OCI-LY1 (cell line): ENCODE measurements at regions not wholly inside any gene's neighbourhood (a gene's known extent, or its start where the extent isn't known, plus 50 kb on each side); places are given as distances from the start of the nearest gene placed in this dataset.

Source experiments
- H2AFZ ChIP-seq: fragments of 200-600 bp; sonication (generic), shearing (Covaris generic); 2 replicates; pipeline ENCODE4 v1.6.0; 2014; ENCODE audit warnings: antibody characterized with exemption, mild to moderate bottlenecking, low read length
- H3F3A ChIP-seq: fragments of 200-600 bp; sonication (generic), shearing (Covaris generic); 2 replicates; pipeline ENCODE4 v1.6.0; 2014; ENCODE audit warnings: mild to moderate bottlenecking, antibody characterized with exemption, low read length, moderate library complexity; ENCODE audit not compliant: insufficient read depth
- H3K27ac ChIP-seq: fragments of 200-600 bp; sonication (generic); 2 replicates; pipeline ENCODE4 v1.5.1; 2014; ENCODE audit warnings: low read length, mixed run types, mild to moderate bottlenecking, low read depth; ENCODE audit not compliant: poor library complexity, severe bottlenecking
- H3K27me3 ChIP-seq: fragments of 200-600 bp; sonication (generic); 2 replicates; pipeline ENCODE4 v1.6.0; 2014; ENCODE audit warnings: antibody characterized with exemption, mild to moderate bottlenecking, low read length, moderate library complexity; ENCODE audit not compliant: insufficient read depth
- H3K36me3 ChIP-seq: fragments of 200-600 bp; sonication (generic); 2 replicates; pipeline ENCODE4 v1.6.1; 2014; ENCODE audit warnings: mild to moderate bottlenecking, antibody characterized with exemption, low read length, moderate library complexity, mixed read lengths; ENCODE audit not compliant: insufficient read depth
- H3K4me1 ChIP-seq: fragments of 200-600 bp; sonication (generic); 2 replicates; pipeline ENCODE4 v1.5.1; 2014; ENCODE audit warnings: mild to moderate bottlenecking, low read length, moderate library complexity; ENCODE audit not compliant: insufficient read depth, severe bottlenecking
- H3K4me2 ChIP-seq: fragments of 200-600 bp; sonication (generic), shearing (Covaris generic); 2 replicates; pipeline ENCODE4 v1.6.1; 2014; ENCODE audit warnings: low read length
- H3K4me3 ChIP-seq: fragments of 200-600 bp; sonication (generic); 2 replicates; pipeline ENCODE4 v1.5.1; 2014; ENCODE audit warnings: low read length, low read depth, mild to moderate bottlenecking, mixed read lengths; ENCODE audit not compliant: poor library complexity, severe bottlenecking
- H3K79me2 ChIP-seq: fragments of 200-600 bp; shearing (Covaris generic); 2 replicates; pipeline ENCODE4 v1.6.1; 2016; ENCODE audit warnings: mixed run types, low read length, mixed read lengths; ENCODE audit not compliant: insufficient read depth
- H3K9ac ChIP-seq: fragments of 200-600 bp; sonication (generic), shearing (Covaris generic); 2 replicates; pipeline ENCODE4 v1.6.1; 2014; ENCODE audit warnings: mild to moderate bottlenecking, low read length, mixed read lengths
- H3K9me2 ChIP-seq: fragments of 200-600 bp; sonication (generic), shearing (Covaris generic); 2 replicates; pipeline ENCODE4 v1.6.1; 2014; ENCODE audit warnings: low read depth, mild to moderate bottlenecking, low read length, mixed read lengths
- H3K9me3 ChIP-seq: fragments of 200-600 bp; shearing (Covaris generic); 2 replicates; pipeline ENCODE4 v1.6.1; 2014; ENCODE audit warnings: low read length, mixed read lengths
- H4K20me1 ChIP-seq: fragments of 200-600 bp; sonication (generic), shearing (Covaris generic); 2 replicates; pipeline ENCODE4 v1.6.0; 2016; ENCODE audit warnings: mild to moderate bottlenecking, low read length; ENCODE audit not compliant: insufficient read depth
- EZH2 ChIP-seq: fragments of 200-600 bp; sonication (generic), shearing (Covaris generic); IDR thresholded peaks from 2 replicates; pipeline ENCODE4 v1.8.0; 2017; ENCODE audit warnings: borderline replicate concordance, mixed run types, mild to moderate bottlenecking, antibody characterized with exemption, low read length, moderate library complexity, mixed read lengths
- TF ChIP-seq, protein P1 (sequence below): fragments of 200-600 bp; sonication (generic), shearing (Covaris generic); IDR thresholded peaks from 2 replicates; pipeline ENCODE4 v1.5.1; 2017; ENCODE audit warnings: mild to moderate bottlenecking, antibody characterized with exemption, low read length, moderate library complexity, mixed read lengths

DNA sequence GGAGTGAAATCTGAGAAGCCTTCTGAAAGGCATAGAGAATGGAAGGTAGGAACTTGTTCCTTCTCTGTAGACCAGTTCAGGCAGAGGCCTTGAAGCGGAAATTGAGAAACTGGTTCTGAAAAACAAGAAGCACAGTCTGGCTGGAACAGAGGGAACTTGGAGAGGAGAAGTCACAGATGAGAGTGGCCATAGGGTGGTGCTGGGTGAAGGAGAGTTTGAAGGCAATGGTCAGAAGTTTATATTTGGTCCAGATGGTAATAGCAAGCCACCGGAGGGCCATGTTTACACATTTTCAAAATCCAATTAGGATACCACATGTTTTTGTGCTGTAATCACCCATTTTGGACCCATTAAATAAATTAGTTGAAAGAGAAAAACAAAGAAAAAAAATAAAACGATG lies 692.5 kb downstream of the INHBA start:
- no peaks in the 10 kb centered on the region for H3K79me2 ChIP-seq
- H3K4me3 ChIP-seq = no peak overlapping the region
- no peak for TF ChIP-seq EZH2
- TF ChIP-seq, protein P1, sequence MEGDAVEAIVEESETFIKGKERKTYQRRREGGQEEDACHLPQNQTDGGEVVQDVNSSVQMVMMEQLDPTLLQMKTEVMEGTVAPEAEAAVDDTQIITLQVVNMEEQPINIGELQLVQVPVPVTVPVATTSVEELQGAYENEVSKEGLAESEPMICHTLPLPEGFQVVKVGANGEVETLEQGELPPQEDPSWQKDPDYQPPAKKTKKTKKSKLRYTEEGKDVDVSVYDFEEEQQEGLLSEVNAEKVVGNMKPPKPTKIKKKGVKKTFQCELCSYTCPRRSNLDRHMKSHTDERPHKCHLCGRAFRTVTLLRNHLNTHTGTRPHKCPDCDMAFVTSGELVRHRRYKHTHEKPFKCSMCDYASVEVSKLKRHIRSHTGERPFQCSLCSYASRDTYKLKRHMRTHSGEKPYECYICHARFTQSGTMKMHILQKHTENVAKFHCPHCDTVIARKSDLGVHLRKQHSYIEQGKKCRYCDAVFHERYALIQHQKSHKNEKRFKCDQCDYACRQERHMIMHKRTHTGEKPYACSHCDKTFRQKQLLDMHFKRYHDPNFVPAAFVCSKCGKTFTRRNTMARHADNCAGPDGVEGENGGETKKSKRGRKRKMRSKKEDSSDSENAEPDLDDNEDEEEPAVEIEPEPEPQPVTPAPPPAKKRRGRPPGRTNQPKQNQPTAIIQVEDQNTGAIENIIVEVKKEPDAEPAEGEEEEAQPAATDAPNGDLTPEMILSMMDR = no peak

DNA sequence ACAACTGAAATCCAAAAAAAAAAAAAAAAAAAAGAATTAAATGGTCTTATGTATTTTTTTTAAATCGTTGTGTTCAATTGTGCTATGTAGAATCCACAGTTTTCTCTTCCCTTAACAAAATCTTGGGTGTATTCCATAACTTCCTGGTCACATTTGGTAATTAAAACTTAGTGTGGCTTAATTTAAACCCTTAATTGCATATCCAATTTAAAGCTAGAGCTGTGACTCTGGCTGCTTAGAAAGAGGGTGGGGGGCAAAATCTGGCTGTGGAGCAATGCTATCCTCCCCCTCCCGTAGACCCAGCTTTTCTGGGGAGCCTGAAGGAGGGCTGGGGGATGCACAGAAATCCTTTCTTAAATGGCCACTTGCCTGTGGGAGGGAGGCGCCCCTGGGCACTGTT lies 695.1 kb downstream of the INHBA start:
- H3K79me2 ChIP-seq = no peaks in the 10 kb centered on the region
- H3K9ac ChIP-seq = no peak overlapping the region
- no peaks in the 10 kb centered on the region for H3K27me3 ChIP-seq
- H3K4me3 ChIP-seq = no peak overlapping the region
- H3K9me2 ChIP-seq = no peaks in the 10 kb centered on the region
- no peaks in the 10 kb centered on the region for H3K9me3 ChIP-seq
- TF ChIP-seq, protein P1 = no peak
- no peak for TF ChIP-seq EZH2
- no peak overlapping the region for H3K27ac ChIP-seq
- H2AFZ ChIP-seq = no peak overlapping the region
- no peaks in the 10 kb centered on the region for H3F3A ChIP-seq
- no peaks in the 10 kb centered on the region for H3K36me3 ChIP-seq
- no peaks in the 10 kb centered on the region for H4K20me1 ChIP-seq
- H3K4me2 ChIP-seq = no peak overlapping the region
- H3K4me1 ChIP-seq = no peaks in the 10 kb centered on the region

More for the DNA sequence above, 692.5 kb downstream of the INHBA start:
- Histone ChIP-seq H3K27me3 (no peaks in the 10 kb centered on the region), H2AFZ (no peak overlapping the region), H3K9me3 (no peaks in the 10 kb centered on the region), H4K20me1 (no peaks in the 10 kb centered on the region), H3K36me3 (no peaks in the 10 kb centered on the region), H3K4me1 (no peaks in the 10 kb centered on the region), H3K9ac (no peak overlapping the region), H3K9me2 (no peaks in the 10 kb centered on the region), H3F3A (no peaks in the 10 kb centered on the region), H3K4me2 (no peak overlapping the region), H3K27ac (no peak overlapping the region)

DNA sequence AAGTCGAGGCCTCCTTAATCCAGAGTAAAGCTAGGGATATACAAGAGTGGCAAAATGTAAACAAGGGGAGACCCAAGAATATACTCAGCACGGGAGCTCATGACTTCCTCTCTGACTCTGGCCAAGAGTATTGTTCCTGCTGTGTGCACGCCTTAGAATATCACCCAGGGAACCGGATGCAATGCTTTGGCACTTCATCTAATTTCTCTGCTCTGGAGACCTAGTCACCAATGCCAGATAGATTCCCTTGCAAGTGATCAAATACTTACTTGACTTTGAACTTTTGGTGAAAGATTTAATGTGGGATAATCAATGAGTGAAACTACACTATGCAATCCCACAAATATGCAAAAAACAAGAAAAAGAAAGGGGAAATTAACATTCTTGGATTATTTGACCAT lies 695.5 kb downstream of the INHBA start:
- H2AFZ ChIP-seq = no peak overlapping the region
- H3K9me2 ChIP-seq = no peaks in the 10 kb centered on the region
- no peaks in the 10 kb centered on the region for H3K27me3 ChIP-seq
- no peak overlapping the region for H3K9ac ChIP-seq
- no peak overlapping the region for H3K4me3 ChIP-seq
- no peaks in the 10 kb centered on the region for H3F3A ChIP-seq
- no peaks in the 10 kb centered on the region for H3K4me1 ChIP-seq
- no peak overlapping the region for H3K4me2 ChIP-seq
- TF ChIP-seq, protein P1 = no peak
- no peak for TF ChIP-seq EZH2
- no peaks in the 10 kb centered on the region for H3K9me3 ChIP-seq
- H3K27ac ChIP-seq = no peak overlapping the region
- H4K20me1 ChIP-seq = no peaks in the 10 kb centered on the region
- no peaks in the 10 kb centered on the region for H3K36me3 ChIP-seq
- no peaks in the 10 kb centered on the region for H3K79me2 ChIP-seq
